Left ventricle myocardium inferior (tissue), 1 donor: ENCODE measurements at regions not wholly inside any gene's neighbourhood (a gene's known extent, or its start where the extent isn't known, plus 50 kb on each side); places are given as distances from the start of the nearest gene placed in this dataset.

Experiments used
- DNase-seq: peaks from one replicate; pipeline ENCODE4 v3.0.0-alpha.2; 2020
- H3K27ac ChIP-seq: fragments of 200-600 bp; replicated peaks from 2 replicates; pipeline ENCODE4 v1.8.0; 2021
- H3K27me3 ChIP-seq: fragments of 200-600 bp; 2 replicates; pipeline ENCODE4 v1.8.0; 2021; ENCODE audit warnings: low read depth
- H3K36me3 ChIP-seq: fragments of 200-600 bp; 2 replicates; pipeline ENCODE4 v1.8.0; 2021
- H3K4me1 ChIP-seq: fragments of 200-600 bp; 2 replicates; pipeline ENCODE4 v1.8.0; 2021
- H3K4me3 ChIP-seq: fragments of 200-600 bp; 2 replicates; pipeline ENCODE4 v1.8.0; 2021; ENCODE audit warnings: mild to moderate bottlenecking, moderate library complexity
- H3K9me3 ChIP-seq: fragments of 200-600 bp; replicated peaks from 2 replicates; pipeline ENCODE4 v1.8.0; 2021
- CTCF ChIP-seq: fragments of 200-600 bp; IDR thresholded peaks from 2 replicates; pipeline ENCODE4 v1.8.0; 2021; ENCODE audit warnings: antibody characterized with exemption, mild to moderate bottlenecking, borderline replicate concordance
- intact Hi-C: fragments of 100-400 bp; cut with micrococcal nuclease; formaldehyde crosslinking; loops from one replicate; pipeline ENCODE4 v1.11.0; 2022
- donor health status: DM: no; HTN: yes; CAD: no; lungs with severe emphysema.

- no peak for DNase-seq
- H3K4me3 ChIP-seq, result no peak overlapping the region
- H3K27me3 ChIP-seq, result no peaks in the 10 kb centered on the region
- H3K9me3 ChIP-seq, result peaks cover 6% of the 10 kb centered on the region
- peaks cover 21% of the 10 kb centered on the region for H3K4me1 ChIP-seq
- peak overlapping the region; percentile 64 for H3K27ac ChIP-seq
- no peaks in the 10 kb centered on the region for H3K36me3 ChIP-seq
- intact Hi-C loops, result no loop called here
- no peak for TF ChIP-seq CTCF
Measured at GRCh38 chr3:115388166-115388565, 235.1 kb upstream of the GAP43 start.

GRCh38 chr3:115388811-115389210 is 234.5 kb upstream of the GAP43 start:
- no peaks in the 10 kb centered on the region for H3K36me3 ChIP-seq
- intact Hi-C loops, result no loop called here
- no peak for DNase-seq
- no peak overlapping the region for H3K4me3 ChIP-seq
- H3K27me3 ChIP-seq, result no peaks in the 10 kb centered on the region
- H3K4me1 ChIP-seq, result peaks cover 21% of the 10 kb centered on the region
- TF ChIP-seq CTCF, result no peak
- H3K27ac ChIP-seq, result peak overlapping the region; percentile 64
- peaks cover 6% of the 10 kb centered on the region for H3K9me3 ChIP-seq

DNA sequence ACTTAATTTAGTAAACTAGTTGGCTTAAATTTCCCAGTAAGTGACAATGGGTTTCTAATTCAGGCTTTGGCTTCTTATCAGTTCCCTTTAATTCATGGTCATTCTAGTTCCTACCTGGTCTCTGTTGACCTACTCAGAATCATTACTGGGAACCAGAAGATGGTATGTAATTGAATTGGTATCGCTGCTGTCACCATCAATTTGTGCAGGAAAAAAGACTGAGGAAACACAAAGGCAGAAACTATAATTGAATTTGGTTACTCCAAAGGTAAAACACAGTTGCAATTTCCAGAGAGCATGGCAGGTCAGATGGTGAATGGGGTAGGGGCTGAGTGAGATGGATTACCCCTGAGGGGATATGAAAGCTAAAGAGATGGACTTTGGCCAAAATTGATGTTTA is 226.5 kb upstream of the GAP43 start:
- no peak for DNase-seq
- no peak for TF ChIP-seq CTCF
- H3K9me3 ChIP-seq, result no peaks in the 10 kb centered on the region
- no peaks in the 10 kb centered on the region for H3K27me3 ChIP-seq
- H3K4me1 ChIP-seq, result no peaks in the 10 kb centered on the region
- intact Hi-C loops, result no loop called here
- H3K27ac ChIP-seq, result no peak overlapping the region
- H3K36me3 ChIP-seq, result no peaks in the 10 kb centered on the region
- no peak overlapping the region for H3K4me3 ChIP-seq

DNA sequence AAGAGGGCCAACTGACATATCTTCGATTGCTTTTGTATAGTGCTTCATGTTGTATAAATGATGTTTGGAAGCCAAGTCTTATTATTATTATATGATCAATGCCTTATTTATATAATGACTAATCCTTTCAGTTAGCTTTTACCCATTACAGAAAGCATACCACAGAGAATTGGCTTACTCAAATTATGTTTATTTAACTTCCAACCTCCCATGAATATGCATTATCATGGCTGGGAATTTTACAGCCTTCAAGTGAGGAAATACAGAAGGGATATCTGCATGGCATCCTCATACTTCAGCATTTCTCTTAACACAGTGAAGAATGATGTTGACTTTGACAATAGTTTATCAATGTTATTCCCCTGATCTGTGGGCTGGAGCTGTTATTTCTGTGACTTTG is 225.9 kb upstream of the GAP43 start:
- no peaks in the 10 kb centered on the region for H3K27me3 ChIP-seq
- no peak overlapping the region for H3K4me3 ChIP-seq
- no peak for DNase-seq
- no peaks in the 10 kb centered on the region for H3K4me1 ChIP-seq
- no peaks in the 10 kb centered on the region for H3K9me3 ChIP-seq
- intact Hi-C loops, result no loop called here
- no peak overlapping the region for H3K27ac ChIP-seq
- H3K36me3 ChIP-seq, result no peaks in the 10 kb centered on the region
- TF ChIP-seq CTCF, result no peak

GRCh38 chr3:115398506-115398905 is 224.8 kb upstream of the GAP43 start:
- H3K27me3 ChIP-seq, result no peaks in the 10 kb centered on the region
- no peak overlapping the region for H3K27ac ChIP-seq
- intact Hi-C loops, result no loop called here
- H3K9me3 ChIP-seq, result no peaks in the 10 kb centered on the region
- no peak overlapping the region for H3K4me3 ChIP-seq
- DNase-seq, result no peak
- TF ChIP-seq CTCF, result no peak
- no peaks in the 10 kb centered on the region for H3K36me3 ChIP-seq
- H3K4me1 ChIP-seq, result no peaks in the 10 kb centered on the region

DNA sequence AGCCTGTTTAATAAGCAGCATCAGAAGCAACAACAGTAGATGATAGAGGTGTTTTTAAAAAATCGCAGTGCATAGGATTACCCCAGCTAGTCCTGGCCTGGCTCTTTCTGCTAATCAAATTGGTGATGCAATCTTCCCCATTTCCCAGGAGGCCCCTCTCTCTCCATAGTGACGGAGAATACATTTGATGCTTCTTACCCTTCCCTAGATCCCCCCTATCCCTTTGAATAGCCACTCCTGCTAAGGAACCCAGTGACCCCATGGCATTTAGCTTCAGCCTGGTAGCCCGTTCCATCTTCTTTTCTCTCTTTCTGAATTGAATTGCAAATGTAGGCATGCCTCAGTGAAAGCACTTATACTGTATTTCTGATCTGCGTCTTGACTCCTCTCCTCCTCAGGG is 223.6 kb upstream of the GAP43 start:
- no peak for TF ChIP-seq CTCF
- H3K27ac ChIP-seq, result no peak overlapping the region

More for the DNA sequence above, 223.6 kb upstream of the GAP43 start:
- intact Hi-C loops, result no loop called here
- no peak overlapping the region for H3K4me3 ChIP-seq
- no peak for DNase-seq
- no peaks in the 10 kb centered on the region for H3K4me1 ChIP-seq
- no peaks in the 10 kb centered on the region for H3K27me3 ChIP-seq
- no peaks in the 10 kb centered on the region for H3K9me3 ChIP-seq
- H3K36me3 ChIP-seq, result no peaks in the 10 kb centered on the region
